GM19025 (cell line): ENCODE measurements at regions not wholly inside any gene's neighbourhood (a gene's known extent, or its start where the extent isn't known, plus 50 kb on each side); places are given as distances from the start of the nearest gene placed in this dataset.

Experiments
- ATAC-seq: cut with Tn5 transposase; IDR thresholded peaks from one replicate; pipeline ENCODE4 v1.9.1; 2021; ENCODE audit warnings: mild to moderate bottlenecking, low read depth, moderate library complexity; ENCODE audit not compliant: unreplicated experiment

DNA sequence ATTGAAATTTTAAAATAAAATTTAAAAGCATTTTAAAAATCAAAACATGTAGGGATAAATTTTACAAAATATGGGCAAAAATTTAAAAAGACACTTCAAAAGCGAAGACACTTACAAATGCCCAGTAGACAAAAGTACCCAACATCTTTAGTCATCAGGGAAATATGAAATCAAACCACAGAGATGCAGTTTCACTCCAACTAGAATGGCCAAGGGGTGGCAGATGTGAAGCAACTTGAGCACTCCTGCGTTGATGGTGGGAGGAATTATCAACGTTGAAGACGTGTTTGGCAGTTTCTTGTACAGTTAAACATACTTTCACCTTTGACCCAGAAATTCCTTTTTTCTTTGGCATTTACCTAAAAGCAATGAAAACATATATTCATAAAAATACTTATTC, 518.0 kb upstream of the SGCG start:
- no peak for ATAC-seq

DNA sequence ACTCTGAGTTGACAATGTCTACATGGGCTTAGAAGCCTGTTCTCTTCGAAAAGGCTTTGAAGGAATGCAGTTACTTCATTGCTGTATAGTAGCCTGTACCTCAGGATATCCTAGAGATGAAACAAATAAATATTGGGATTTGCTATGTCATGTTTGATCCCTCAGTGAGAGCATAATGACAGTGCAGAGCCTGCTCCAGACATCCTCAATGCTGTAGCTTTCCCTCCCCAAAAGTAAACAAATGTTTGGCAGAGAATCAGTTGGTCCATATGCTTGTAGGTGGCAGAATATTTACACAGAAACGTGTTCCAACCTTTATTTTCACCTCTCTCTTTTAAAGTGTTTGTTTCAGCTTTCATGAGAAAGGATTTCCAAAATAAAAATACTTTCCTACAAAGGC, 515.3 kb upstream of the SGCG start:
- no peak for ATAC-seq

GRCh38 chr13:22690756-22691155, 490.0 kb upstream of the SGCG start:
- no peak for ATAC-seq

DNA sequence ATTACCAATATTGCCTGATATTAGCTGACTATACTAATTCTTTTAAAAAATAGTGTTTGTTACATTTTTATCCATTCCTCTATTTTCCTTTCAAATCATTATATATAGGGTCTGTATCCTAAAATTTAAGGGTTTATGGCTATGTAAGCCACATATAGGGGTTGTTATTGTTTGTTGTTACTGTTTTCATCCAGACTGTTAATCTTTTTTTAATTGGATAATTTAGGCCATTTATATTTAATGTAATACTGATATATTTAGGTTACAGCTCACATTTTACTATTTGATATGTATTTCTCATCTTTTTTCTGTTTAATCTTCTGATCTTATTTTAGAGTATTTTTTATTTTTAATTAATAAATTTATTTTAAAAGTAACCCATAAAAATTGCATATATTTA, 487.1 kb upstream of the SGCG start:
- no peak for ATAC-seq

DNA sequence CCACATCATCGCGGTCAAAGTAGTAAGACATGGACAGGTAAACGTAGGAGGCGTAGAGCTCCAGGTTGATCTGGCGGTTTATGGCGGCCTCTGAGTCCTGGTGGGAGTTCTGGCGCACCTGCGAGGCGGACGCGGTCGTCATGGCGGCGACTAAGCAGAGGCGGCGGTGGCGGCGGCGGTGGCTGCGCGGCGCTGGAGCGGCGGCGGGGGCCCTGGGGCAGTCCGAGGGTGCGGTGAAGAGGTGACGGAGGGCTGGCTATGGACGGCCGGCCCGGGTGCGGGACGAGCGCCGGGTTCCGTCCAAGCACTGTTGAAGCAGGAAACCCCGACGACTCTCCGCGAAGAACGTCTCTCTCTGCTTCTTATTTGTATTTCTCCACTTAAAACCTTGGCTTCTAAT, 484.3 kb upstream of the SGCG start:
- no peak for ATAC-seq

GRCh38 chr13:22698467-22698866, 482.3 kb upstream of the SGCG start:
- no peak for ATAC-seq

DNA sequence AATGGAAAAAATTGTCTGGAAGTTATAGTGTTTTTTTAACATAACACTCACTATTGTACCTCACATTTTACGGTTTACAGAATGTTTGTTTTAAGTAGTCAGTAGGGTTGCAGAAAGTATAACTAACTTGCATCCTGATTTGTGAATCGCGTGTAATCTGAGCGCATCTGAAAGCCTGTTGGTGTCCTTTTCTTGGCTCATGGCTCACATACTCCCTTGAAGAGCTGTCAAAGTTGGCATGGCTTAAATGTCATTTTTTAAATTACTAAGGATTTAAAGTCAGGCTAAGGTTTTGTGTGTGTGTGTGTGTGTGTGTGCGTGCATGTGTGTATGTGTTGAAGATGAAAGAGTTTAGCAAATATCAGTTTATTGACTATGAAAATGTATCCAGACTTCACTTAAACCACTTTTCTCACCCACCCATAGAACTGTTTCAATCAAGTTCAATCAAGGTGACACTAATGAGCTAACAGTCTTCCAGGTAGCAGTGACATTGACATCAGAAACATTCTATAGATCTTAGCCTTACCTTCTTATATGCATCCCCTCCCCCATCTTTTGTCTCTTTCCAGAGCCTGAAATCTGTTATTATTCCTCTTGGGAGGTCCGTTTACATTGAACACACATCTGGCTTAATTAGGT, 480.4 kb upstream of the SGCG start:
- no peak for ATAC-seq

DNA sequence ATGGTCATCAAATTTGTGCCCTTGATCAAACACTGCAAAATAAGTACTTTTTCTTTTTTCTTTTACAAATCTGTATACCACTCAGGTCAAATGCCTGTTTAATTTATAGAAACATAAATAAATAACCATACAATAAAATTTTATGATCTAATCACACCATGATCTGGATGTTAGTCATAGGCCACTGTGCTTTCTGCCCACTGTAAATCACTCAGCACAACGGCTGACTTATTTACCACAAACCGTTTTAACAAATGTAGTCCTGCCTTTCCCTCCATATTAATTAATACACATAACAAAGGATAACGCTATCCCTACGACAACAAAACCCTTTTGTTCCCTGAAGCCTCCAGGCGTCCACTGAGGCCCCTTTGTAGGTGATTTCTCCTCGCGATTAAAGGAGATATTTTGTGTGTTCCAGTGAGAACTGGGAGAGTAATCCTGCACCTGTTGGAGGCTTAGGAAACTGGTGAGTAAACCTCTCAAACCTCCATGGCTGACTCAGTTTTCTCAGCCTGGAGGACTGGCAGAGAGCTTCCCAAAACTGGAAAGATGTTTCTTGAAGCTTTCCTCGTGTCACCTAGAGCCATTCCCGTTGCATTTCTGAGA, 477.1 kb upstream of the SGCG start:
- ATAC-seq, result no peak

- ATAC-seq, result no peak
Measured at GRCh38 chr13:22707946-22708345, 472.8 kb upstream of the SGCG start.

GRCh38 chr13:22717036-22717435, 463.7 kb upstream of the SGCG start:
- no peak for ATAC-seq

GRCh38 chr13:22726726-22727125, 454.1 kb upstream of the SGCG start:
- no peak for ATAC-seq

DNA sequence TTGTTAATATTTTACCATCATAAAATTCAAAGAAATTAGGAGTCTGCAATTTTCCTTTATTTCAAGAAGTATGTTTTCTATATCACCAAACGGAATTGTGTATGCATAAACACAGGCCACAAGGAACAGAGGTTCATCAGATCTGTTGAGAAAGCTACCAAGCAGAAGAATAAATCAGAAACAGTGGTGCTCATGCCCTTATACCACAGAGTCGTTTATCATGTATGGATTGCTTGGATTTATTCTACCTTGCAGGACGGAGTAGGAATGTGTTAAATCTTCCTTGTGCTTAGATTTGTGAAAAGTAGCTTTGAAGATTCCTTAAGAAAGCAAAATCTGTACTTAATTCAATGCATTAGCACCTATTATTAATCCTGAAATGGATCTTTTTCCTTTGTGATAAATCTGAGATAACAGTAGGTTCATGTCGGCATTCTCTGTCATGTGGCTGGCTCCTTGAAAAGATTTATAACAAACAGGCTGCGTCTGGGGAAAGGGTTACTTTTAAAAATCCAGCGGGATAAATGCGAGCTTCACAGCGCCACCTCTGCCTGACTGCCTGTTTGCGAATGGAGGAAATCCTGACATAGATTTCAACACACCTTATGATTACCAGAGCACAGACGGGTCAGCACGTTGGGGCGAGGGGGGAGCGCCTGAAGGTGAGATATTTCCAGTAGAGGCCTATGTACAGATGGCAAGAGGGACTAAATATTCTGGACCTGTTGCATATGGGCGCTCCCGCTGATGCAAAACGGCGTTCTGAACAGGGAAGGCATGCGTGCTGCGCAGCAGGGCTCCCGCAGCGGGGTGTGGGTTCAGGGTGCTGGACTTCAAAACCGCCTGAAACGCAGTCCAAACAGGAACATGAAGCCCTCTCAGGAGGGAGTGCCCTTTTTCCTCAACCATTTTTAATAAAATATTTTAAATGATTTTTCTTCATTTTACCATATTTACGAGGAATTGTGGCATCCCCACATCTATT, 445.5 kb upstream of the SGCG start:
- no peak for ATAC-seq

DNA sequence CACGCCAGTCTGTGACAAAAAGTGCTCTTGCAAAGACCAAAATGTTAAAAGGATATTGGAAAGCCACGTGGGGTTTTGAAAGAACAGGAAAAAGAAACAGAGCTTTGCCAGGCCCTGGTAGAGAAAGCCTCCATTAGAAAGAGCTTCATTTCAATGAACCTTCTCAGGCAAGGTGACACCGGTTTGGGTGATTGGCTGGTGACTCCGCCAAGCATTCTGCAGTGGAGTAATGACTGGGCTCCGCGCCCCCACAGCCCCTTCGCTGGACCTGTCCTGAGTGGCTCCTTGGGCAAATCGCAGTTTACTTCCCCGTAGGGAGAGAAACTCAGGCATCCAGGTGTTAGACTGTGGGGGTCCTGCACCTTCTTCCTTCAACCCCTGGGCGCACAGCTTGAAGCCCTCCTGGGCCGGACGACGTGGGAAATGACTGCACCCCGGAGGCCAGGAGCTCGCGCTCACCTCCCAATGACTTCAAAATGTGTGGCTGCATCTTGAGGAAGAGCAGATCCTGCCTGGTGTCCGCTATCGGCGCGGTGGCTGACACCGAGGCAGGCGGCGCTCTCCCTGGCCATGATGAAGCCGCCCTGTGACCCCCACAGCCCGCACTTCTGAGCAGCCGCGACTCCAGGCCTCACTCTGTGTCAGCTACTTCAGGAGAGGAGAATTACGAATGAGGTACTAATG, 444.6 kb upstream of the SGCG start:
- ATAC-seq, result no peak

DNA sequence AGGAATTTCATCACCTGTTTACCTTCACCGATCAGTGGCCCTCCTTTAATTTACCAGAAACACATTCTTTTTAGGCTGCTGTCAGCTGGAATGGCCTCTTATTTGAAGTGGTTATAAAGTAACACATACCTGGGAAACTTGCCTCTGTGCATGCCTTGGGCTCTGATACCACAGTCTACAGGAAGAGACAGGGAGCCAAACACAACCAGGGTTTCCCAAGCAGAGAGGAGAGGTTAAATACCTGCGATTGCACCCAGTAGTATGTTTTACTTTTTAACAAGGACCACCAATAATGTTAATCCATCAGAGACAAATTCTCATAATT, 444.0 kb upstream of the SGCG start:
- ATAC-seq, result no peak

GRCh38 chr13:22738357-22738756, 442.4 kb upstream of the SGCG start:
- no peak for ATAC-seq

DNA sequence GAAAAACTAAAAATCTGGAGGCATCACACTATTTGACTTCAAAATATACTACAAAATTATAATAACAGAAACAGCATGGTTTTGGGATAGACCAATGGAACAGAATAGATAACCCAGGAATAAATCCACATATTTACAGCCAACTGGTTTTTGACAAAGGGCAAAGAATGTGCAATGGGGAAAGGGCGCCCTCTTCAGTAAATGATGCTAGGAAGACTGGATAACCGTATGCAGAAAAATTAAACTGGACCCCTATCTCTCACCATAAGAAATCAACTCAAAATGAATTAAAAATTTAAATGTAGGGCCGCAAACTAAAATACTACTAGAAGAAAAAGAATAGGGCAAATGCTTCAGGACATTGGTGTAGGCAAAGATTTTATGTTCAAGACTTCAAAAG, 440.5 kb upstream of the SGCG start:
- no peak for ATAC-seq

- ATAC-seq, result no peak
Measured at GRCh38 chr13:22744688-22745452, 435.9 kb upstream of the SGCG start.

DNA sequence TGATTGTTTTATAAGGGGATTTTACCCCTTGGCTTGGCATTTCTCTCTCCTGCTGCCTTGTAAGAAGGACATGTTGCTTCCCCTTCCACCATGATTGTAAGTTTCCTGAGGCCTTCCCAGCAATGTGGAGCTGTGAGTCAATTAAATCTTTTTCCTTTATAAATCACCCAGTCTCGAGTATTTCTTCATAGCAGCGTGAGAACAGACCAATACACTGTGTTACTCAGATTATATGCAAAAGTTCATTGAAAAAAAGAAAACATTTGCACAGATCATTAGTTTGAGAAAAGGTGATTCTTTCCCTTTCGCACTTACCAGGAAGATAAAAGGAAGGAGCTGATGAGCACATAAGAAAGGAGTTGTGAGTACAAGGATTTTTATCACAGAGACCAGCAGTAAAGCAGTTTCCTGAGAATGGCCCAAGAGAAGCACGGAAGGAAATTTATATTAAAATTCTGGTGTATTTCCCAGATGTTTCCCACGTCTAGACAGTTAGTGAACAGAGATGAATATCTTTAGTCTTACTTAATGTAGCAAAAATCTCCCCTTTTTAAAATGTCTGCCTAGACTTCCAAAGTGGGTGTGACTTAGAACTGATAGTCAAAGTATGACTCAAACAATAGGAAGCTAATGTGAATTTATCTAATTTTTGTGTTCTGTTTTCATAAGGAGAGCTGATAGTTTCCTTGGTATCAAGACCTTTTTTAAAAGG, 431.8 kb upstream of the SGCG start:
- no peak for ATAC-seq

GRCh38 chr13:22749626-22750025, 431.2 kb upstream of the SGCG start:
- ATAC-seq, result no peak
